Keratinocyte (primary cell): ENCODE measurements at regions not wholly inside any gene's neighbourhood (a gene's known extent, or its start where the extent isn't known, plus 50 kb on each side); places are given as distances from the start of the nearest gene placed in this dataset.

Source experiments
- DNase-seq: peaks from one replicate; pipeline ENCODE4 v3.0.0-alpha.2; 2011; ENCODE audit warnings: low read depth, missing footprints, low spot score
- FAIRE-seq: peaks from 2 replicates; lab custom pipeline; 2011; peaks lifted over from hg19 to GRCh38; lab: Jason Lieb, UNC
- H2AFZ ChIP-seq: 2 replicates; pipeline ENCODE4 v1.6.0; 2012; ENCODE audit warnings: low read length, control low read depth, inconsistent platforms; ENCODE audit not compliant: control insufficient read depth
- H3K27ac ChIP-seq: 2 replicates; pipeline ENCODE4 v1.5.1; 2011; ENCODE audit warnings: low read length; ENCODE audit not compliant: control insufficient read depth, insufficient read depth
- H3K27me3 ChIP-seq: 3 replicates; pipeline ENCODE4 v1.6.0; 2011; ENCODE audit warnings: low read length; ENCODE audit not compliant: control insufficient read depth, insufficient read depth; ENCODE audit errors: extremely low read depth
- H3K36me3 ChIP-seq, 2 experiments: 2 replicates in 1 of 2; 3 replicates in 1 of 2; pipeline ENCODE4 v1.5.1; 2011; ENCODE audit warnings: low read length in 2 of 2, mild to moderate bottlenecking in 1 of 2; ENCODE audit not compliant: control insufficient read depth in 2 of 2, insufficient read depth in 2 of 2; ENCODE audit errors: extremely low read depth in 1 of 2
- H3K4me1 ChIP-seq: 3 replicates; pipeline ENCODE4 v1.5.1; 2011; ENCODE audit warnings: low read length; ENCODE audit not compliant: control insufficient read depth, insufficient read depth; ENCODE audit errors: extremely low read depth
- H3K4me2 ChIP-seq: 3 replicates; pipeline ENCODE4 v1.6.0; 2011; ENCODE audit warnings: low read depth, low read length; ENCODE audit not compliant: control insufficient read depth, insufficient read depth; ENCODE audit errors: extremely low read depth
- H3K4me3 ChIP-seq, 3 experiments: fragments of 200-600 bp in 1 of 3; sonication (generic) in 1 of 3; 2 replicates in 2 of 3; 3 replicates in 1 of 3; pipeline ENCODE4 v1.5.1; 2011 to 2016; ENCODE audit warnings: low read length in 3 of 3, mild to moderate bottlenecking in 3 of 3, control low read depth in 2 of 3, inconsistent platforms in 1 of 3, low read depth in 1 of 3, mixed read lengths in 1 of 3, mixed run types in 1 of 3, moderate library complexity in 1 of 3; ENCODE audit not compliant: control insufficient read depth in 2 of 3, insufficient read depth in 2 of 3; ENCODE audit errors: extremely low read depth in 1 of 3
- H3K79me2 ChIP-seq: 2 replicates; pipeline ENCODE4 v1.6.0; 2012; ENCODE audit warnings: low read length; ENCODE audit not compliant: control insufficient read depth, insufficient read depth
- H3K9ac ChIP-seq: 3 replicates; pipeline ENCODE4 v1.6.0; 2011; ENCODE audit warnings: low read length; ENCODE audit not compliant: control insufficient read depth, insufficient read depth; ENCODE audit errors: extremely low read depth
- H3K9me1 ChIP-seq: 3 replicates; pipeline ENCODE4 v1.6.0; 2011; ENCODE audit warnings: low read length; ENCODE audit not compliant: control insufficient read depth, insufficient read depth; ENCODE audit errors: extremely low read depth
- H3K9me3 ChIP-seq: 2 replicates; pipeline ENCODE4 v1.5.1; 2012; ENCODE audit warnings: low read depth, low read length; ENCODE audit not compliant: control insufficient read depth
- H4K20me1 ChIP-seq: 3 replicates; pipeline ENCODE4 v1.6.0; 2011; ENCODE audit warnings: low read length; ENCODE audit not compliant: control insufficient read depth, insufficient read depth; ENCODE audit errors: extremely low read depth
- EZH2 ChIP-seq: IDR thresholded peaks from one replicate; pipeline ENCODE4 v1.6.1; 2012; ENCODE audit warnings: inconsistent platforms, mild to moderate bottlenecking, low read length, moderate library complexity
- dilution Hi-C: fragments of 300-500 bp; cut with MboI; formaldehyde crosslinking; loops from one replicate; pipeline ENCODE4 v1.7.0; 2020; ENCODE audit warnings: low sequenced_read_pairs; ENCODE audit not compliant: extremely low pct_ligation_motif_present
- TF ChIP-seq, protein P1 (sequence below), 3 experiments: IDR thresholded peaks in 1 of 3; conservative IDR thresholded peaks in 1 of 3; optimal IDR thresholded peaks in 1 of 3; 2 replicates in 2 of 3; 3 replicates in 1 of 3; pipeline versions ENCODE3 to v1.5.1; 2011; ENCODE audit warnings: low read length in 3 of 3, mild to moderate bottlenecking in 3 of 3, moderate library complexity in 2 of 3, control low read depth in 1 of 3, inconsistent platforms in 1 of 3; ENCODE audit not compliant: insufficient read depth in 2 of 3; ENCODE audit errors: extremely low read depth in 1 of 3

DNA sequence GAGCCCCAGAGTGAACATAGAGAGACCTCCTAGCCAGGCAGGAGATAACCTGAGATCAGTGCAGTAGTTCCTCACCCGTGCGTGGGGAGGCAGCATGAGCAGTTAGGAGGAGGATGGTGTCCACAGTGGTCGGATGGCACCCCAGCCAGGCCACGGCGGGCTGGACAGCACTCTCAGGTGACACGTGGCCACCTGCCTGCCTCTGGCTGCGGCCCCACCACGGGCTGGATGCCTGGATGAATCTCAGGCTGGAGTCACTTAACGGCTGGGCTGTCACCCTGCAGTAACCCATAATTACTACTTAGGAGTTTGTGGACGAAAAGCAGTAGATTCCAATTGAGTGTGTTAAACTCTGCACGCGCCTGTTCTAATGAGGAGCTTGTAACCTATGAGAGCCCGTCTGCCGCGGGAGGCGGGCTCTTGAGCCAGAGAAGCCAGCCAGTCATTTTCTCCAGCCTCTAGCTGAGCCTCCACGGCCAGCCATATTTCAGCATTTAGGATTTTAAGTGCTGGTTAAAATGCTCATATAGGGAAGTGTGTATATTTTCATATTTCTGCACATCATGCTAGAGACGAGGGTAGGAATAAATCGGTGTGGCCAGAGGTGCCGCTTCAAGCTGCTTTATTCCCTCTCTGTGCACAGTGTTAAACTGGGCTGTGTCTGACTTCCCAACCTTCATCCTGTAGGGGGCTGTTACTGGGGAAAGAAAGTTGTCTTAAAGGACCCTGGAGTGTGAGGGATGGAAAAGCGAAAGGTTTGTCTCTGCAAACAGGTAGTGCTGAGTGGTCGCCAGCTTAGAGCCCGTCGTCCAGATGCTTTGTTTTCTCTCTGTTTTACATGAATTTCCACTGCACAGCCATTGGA is 144.0 kb downstream of the GLI2 start:
- H2AFZ ChIP-seq, result no peak overlapping the region
- H3K27ac ChIP-seq, result no peak overlapping the region
- FAIRE-seq (no peak), DNase-seq (no peak)
- H3K4me1 ChIP-seq, result no peaks in the 10 kb centered on the region
- H3K9ac ChIP-seq, result no peak overlapping the region
- no peak overlapping the region for H3K4me2 ChIP-seq
- no peaks in the 10 kb centered on the region for H3K36me3 ChIP-seq
- no peaks in the 10 kb centered on the region for H3K79me2 ChIP-seq
- H3K9me3 ChIP-seq, result no peaks in the 10 kb centered on the region
- peaks cover 27% of the 10 kb centered on the region for H3K27me3 ChIP-seq
- dilution Hi-C loops, result no loop called here
- H3K9me1 ChIP-seq, result no peaks in the 10 kb centered on the region
- TF ChIP-seq, protein P1, sequence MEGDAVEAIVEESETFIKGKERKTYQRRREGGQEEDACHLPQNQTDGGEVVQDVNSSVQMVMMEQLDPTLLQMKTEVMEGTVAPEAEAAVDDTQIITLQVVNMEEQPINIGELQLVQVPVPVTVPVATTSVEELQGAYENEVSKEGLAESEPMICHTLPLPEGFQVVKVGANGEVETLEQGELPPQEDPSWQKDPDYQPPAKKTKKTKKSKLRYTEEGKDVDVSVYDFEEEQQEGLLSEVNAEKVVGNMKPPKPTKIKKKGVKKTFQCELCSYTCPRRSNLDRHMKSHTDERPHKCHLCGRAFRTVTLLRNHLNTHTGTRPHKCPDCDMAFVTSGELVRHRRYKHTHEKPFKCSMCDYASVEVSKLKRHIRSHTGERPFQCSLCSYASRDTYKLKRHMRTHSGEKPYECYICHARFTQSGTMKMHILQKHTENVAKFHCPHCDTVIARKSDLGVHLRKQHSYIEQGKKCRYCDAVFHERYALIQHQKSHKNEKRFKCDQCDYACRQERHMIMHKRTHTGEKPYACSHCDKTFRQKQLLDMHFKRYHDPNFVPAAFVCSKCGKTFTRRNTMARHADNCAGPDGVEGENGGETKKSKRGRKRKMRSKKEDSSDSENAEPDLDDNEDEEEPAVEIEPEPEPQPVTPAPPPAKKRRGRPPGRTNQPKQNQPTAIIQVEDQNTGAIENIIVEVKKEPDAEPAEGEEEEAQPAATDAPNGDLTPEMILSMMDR (optimal IDR thresholded peaks at IDR 0.05 in 1 of 3, IDR thresholded peaks at IDR 0.05 in 1 of 3, conservative IDR thresholded peaks at IDR 0.05 in 1 of 3; ENCODE audit: extremely low read depth in 1 of 3, insufficient read depth in 2 of 3, low read length in 3 of 3), result no peak
- no peak for TF ChIP-seq EZH2
- H3K4me3 ChIP-seq, result no peak overlapping the region
- no peaks in the 10 kb centered on the region for H4K20me1 ChIP-seq

DNA sequence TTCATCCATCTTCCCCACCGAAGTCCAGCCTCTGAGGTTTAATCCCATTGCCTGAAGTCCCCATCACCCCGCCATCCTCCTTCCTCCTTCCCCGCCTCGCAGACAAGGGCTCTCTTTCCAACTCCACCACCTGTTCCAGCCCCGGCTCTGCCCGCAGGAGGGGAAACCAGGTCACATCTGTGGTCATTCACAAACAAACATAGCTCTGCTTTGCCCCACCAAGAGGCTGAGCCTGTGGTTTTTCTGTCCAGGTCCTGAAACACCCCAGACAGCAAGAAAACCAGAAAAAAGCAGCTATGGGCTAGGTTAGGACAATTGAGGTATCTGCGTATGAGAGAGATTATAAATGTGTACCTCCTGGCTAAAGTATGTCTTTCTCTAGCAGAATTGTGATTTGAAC is 144.7 kb downstream of the GLI2 start:
- no peaks in the 10 kb centered on the region for H4K20me1 ChIP-seq
- no peak for DNase-seq
- H3K9me3 ChIP-seq, result no peaks in the 10 kb centered on the region
- no peak overlapping the region for H3K4me3 ChIP-seq
- no peaks in the 10 kb centered on the region for H3K36me3 ChIP-seq
- no peak overlapping the region for H3K9ac ChIP-seq
- no peak overlapping the region for H3K27ac ChIP-seq
- H3K79me2 ChIP-seq, result no peaks in the 10 kb centered on the region
- H3K4me2 ChIP-seq, result no peak overlapping the region
- no peaks in the 10 kb centered on the region for H3K9me1 ChIP-seq
- H3K4me1 ChIP-seq, result no peaks in the 10 kb centered on the region
- dilution Hi-C loops, result no loop called here
- TF ChIP-seq EZH2, result no peak
- TF ChIP-seq, protein P1 (optimal IDR thresholded peaks at IDR 0.05 in 1 of 3, IDR thresholded peaks at IDR 0.05 in 1 of 3, conservative IDR thresholded peaks at IDR 0.05 in 1 of 3; ENCODE audit: extremely low read depth in 1 of 3, insufficient read depth in 2 of 3, low read length in 3 of 3), result no peak
- peaks cover 28% of the 10 kb centered on the region for H3K27me3 ChIP-seq
- no peak overlapping the region for H2AFZ ChIP-seq
- FAIRE-seq, result no peak
